WTC11 (cell line): ENCODE measurements at regions not wholly inside any gene's neighbourhood (a gene's known extent, or its start where the extent isn't known, plus 50 kb on each side); places are given as distances from the start of the nearest gene placed in this dataset.

ENCODE experiments used
- ATAC-seq: fragments of 200-7000 bp; cut with Tn5 transposase; 2 replicates; pipeline ENCODE4 v1.10.0; 2021; ENCODE audit warnings: mild to moderate bottlenecking, moderate library complexity
- CTCF ChIA-PET: fragments of 300-600 bp; sonication (Branson Sonifier 250); formaldehyde crosslinking; loops from one replicate; lab custom pipeline; 2021; ENCODE audit warnings: antibody characterized with exemption; lab: Charles Lee
- POLR2A ChIA-PET: fragments of 350-600 bp; sonication (Branson Sonifier 250); formaldehyde crosslinking; loops from one replicate; lab custom pipeline; 2021; ENCODE audit warnings: antibody characterized with exemption; lab: Charles Lee
- DNase-seq: peaks from one replicate; pipeline ENCODE4 v3.0.0; 2021; ENCODE audit warnings: low spot score
- H3K27ac Mint-ChIP-seq: 2 replicates; pipeline ENCODE4 v1.8.0; 2021; ENCODE audit warnings: mixed read lengths
- H3K27me3 Mint-ChIP-seq: 2 replicates; pipeline ENCODE4 v1.8.0; 2021; ENCODE audit warnings: low read depth, mild to moderate bottlenecking, moderate library complexity, mixed read lengths
- H3K36me3 Mint-ChIP-seq: 2 replicates; pipeline ENCODE4 v1.8.0; 2021; ENCODE audit warnings: mixed read lengths
- H3K4me1 Mint-ChIP-seq: 2 replicates; pipeline ENCODE4 v1.8.0; 2022; ENCODE audit warnings: mixed read lengths
- H3K4me3 Mint-ChIP-seq: 2 replicates; pipeline ENCODE4 v1.8.0; 2021; ENCODE audit warnings: mild to moderate bottlenecking, moderate library complexity, mixed read lengths
- H3K9me3 Mint-ChIP-seq: 2 replicates; pipeline ENCODE4 v1.8.0; 2021; ENCODE audit warnings: mixed read lengths
- ELF4 ChIP-seq: sonication (generic); formaldehyde crosslinking; IDR thresholded peaks from 2 replicates; pipeline ENCODE4 v1.8.1; 2022; ENCODE audit warnings: low read depth, mild to moderate bottlenecking, moderate library complexity, missing genetic modification reagents
- ETV6 ChIP-seq: sonication (generic); formaldehyde crosslinking; IDR thresholded peaks from 2 replicates; pipeline ENCODE4 v1.8.1; 2022; ENCODE audit warnings: mild to moderate bottlenecking, missing genetic modification reagents
- FOXP1 ChIP-seq: sonication (generic); formaldehyde crosslinking; IDR thresholded peaks from 2 replicates; pipeline ENCODE4 v1.8.0; 2022; ENCODE audit warnings: missing genetic modification reagents, mild to moderate bottlenecking, moderate library complexity, borderline replicate concordance
- NR1H2 ChIP-seq: sonication (generic); formaldehyde crosslinking; IDR thresholded peaks from 2 replicates; pipeline ENCODE4 v1.9.0; 2021; ENCODE audit warnings: mild to moderate bottlenecking, moderate library complexity, missing genetic modification reagents
- NR3C1 ChIP-seq: sonication (generic); formaldehyde crosslinking; conservative IDR thresholded peaks from 2 replicates; pipeline ENCODE4 v1.8.1; 2023; ENCODE audit warnings: low read depth, mild to moderate bottlenecking, missing genetic modification reagents
- SMAD3 ChIP-seq: sonication (generic); formaldehyde crosslinking; IDR thresholded peaks from 2 replicates; pipeline ENCODE4 v1.8.0; 2022; ENCODE audit warnings: missing genetic modification reagents, mild to moderate bottlenecking, borderline replicate concordance
- SMAD4 ChIP-seq: sonication (generic); formaldehyde crosslinking; IDR thresholded peaks from 2 replicates; pipeline ENCODE4 v1.8.0; 2022; ENCODE audit warnings: mild to moderate bottlenecking, missing genetic modification reagents
- SOX15 ChIP-seq: fragments of 250-450 bp; sonication (Bioruptor Pico); IDR thresholded peaks from 2 replicates; pipeline ENCODE4 v1.9.0; 2021; ENCODE audit warnings: mild to moderate bottlenecking
- SP1 ChIP-seq: sonication (generic); formaldehyde crosslinking; conservative IDR thresholded peaks from 2 replicates; pipeline ENCODE4 v1.8.1; 2022; ENCODE audit warnings: missing genetic modification reagents
- TCF7 ChIP-seq: sonication (generic); formaldehyde crosslinking; IDR thresholded peaks from 2 replicates; pipeline ENCODE4 v1.8.0; 2022; ENCODE audit warnings: mild to moderate bottlenecking, low read depth, missing genetic modification reagents, moderate library complexity
- ZNF219 ChIP-seq: sonication (generic); formaldehyde crosslinking; IDR thresholded peaks from 2 replicates; pipeline ENCODE4 v1.8.0; 2023; ENCODE audit warnings: missing genetic modification reagents, mild to moderate bottlenecking, borderline replicate concordance
- TF ChIP-seq, protein P1 (sequence below): sonication (generic); formaldehyde crosslinking; IDR thresholded peaks from 2 replicates; pipeline ENCODE4 v1.8.0; 2022; ENCODE audit warnings: missing genetic modification reagents
- TF ChIP-seq, protein P2 (sequence below): sonication (generic); formaldehyde crosslinking; IDR thresholded peaks from 2 replicates; pipeline ENCODE4 v1.8.1; 2023; ENCODE audit warnings: mild to moderate bottlenecking, missing genetic modification reagents
- TF ChIP-seq, protein P3 (sequence below): fragments of 250-450 bp; sonication (Bioruptor Pico); IDR thresholded peaks from 2 replicates; pipeline ENCODE4 v2.1.2; 2022; ENCODE audit warnings: mild to moderate bottlenecking, moderate library complexity
- TF ChIP-seq, protein P4 (sequence below): sonication (generic); formaldehyde crosslinking; IDR thresholded peaks from 2 replicates; pipeline ENCODE4 v1.8.1; 2022; ENCODE audit warnings: low read depth, missing genetic modification reagents, borderline replicate concordance
- TF ChIP-seq, protein P5 (sequence below): sonication (generic); formaldehyde crosslinking; IDR thresholded peaks from 2 replicates; pipeline ENCODE4 v1.8.1; 2022; ENCODE audit warnings: mild to moderate bottlenecking, missing genetic modification reagents, moderate library complexity, borderline replicate concordance
- TF ChIP-seq, protein P6 (sequence below): sonication (generic); formaldehyde crosslinking; IDR thresholded peaks from 2 replicates; pipeline ENCODE4 v1.8.0; 2023; ENCODE audit warnings: missing genetic modification reagents, mild to moderate bottlenecking, borderline replicate concordance
- TF ChIP-seq, protein P7 (sequence below): sonication (generic); formaldehyde crosslinking; IDR thresholded peaks from 2 replicates; pipeline ENCODE4 v1.8.1; 2022; ENCODE audit warnings: low read depth, mild to moderate bottlenecking, moderate library complexity, missing genetic modification reagents, borderline replicate concordance

DNA sequence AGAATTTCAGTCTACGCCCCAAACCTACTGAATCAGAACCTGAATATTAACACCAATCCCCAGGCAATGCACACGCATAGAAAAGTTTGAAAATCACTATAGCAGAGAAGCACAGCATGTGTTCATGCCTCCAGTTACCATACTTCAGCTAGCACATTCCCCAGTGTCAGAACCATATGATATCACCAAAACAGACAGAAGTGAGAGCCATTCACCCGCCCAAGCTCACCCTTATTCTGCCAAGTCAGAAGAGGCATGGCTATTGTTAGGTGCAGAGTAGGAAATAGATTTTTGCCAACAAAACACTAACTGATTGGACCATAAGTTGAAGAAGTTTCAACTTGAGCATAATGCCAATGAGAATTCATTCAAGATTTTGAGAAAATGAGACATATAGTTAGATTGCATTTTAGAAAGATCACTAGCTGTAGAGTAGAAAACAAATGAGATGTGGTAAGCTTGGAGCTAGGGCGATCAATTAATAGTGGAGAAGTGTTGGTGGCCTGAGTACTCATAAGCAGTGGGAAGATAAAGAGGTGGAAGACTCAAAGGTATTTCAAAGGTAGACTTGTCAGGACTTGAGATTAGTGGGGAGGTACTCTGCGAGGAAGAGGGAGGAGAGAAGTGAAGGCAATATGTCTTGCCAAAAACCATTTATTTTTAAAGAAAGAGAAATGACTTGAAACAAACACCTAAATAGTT lies 492.4 kb downstream of the SUCLA2 start (continued):
- TF ChIP-seq, protein P1, sequence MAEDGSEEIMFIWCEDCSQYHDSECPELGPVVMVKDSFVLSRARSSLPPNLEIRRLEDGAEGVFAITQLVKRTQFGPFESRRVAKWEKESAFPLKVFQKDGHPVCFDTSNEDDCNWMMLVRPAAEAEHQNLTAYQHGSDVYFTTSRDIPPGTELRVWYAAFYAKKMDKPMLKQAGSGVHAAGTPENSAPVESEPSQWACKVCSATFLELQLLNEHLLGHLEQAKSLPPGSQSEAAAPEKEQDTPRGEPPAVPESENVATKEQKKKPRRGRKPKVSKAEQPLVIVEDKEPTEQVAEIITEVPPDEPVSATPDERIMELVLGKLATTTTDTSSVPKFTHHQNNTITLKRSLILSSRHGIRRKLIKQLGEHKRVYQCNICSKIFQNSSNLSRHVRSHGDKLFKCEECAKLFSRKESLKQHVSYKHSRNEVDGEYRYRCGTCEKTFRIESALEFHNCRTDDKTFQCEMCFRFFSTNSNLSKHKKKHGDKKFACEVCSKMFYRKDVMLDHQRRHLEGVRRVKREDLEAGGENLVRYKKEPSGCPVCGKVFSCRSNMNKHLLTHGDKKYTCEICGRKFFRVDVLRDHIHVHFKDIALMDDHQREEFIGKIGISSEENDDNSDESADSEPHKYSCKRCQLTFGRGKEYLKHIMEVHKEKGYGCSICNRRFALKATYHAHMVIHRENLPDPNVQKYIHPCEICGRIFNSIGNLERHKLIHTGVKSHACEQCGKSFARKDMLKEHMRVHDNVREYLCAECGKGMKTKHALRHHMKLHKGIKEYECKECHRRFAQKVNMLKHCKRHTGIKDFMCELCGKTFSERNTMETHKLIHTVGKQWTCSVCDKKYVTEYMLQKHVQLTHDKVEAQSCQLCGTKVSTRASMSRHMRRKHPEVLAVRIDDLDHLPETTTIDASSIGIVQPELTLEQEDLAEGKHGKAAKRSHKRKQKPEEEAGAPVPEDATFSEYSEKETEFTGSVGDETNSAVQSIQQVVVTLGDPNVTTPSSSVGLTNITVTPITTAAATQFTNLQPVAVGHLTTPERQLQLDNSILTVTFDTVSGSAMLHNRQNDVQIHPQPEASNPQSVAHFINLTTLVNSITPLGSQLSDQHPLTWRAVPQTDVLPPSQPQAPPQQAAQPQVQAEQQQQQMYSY (CRISPR knock-in tag): no peak
- TF ChIP-seq NR3C1 (CRISPR knock-in tag): no peak
- TF ChIP-seq, protein P2, sequence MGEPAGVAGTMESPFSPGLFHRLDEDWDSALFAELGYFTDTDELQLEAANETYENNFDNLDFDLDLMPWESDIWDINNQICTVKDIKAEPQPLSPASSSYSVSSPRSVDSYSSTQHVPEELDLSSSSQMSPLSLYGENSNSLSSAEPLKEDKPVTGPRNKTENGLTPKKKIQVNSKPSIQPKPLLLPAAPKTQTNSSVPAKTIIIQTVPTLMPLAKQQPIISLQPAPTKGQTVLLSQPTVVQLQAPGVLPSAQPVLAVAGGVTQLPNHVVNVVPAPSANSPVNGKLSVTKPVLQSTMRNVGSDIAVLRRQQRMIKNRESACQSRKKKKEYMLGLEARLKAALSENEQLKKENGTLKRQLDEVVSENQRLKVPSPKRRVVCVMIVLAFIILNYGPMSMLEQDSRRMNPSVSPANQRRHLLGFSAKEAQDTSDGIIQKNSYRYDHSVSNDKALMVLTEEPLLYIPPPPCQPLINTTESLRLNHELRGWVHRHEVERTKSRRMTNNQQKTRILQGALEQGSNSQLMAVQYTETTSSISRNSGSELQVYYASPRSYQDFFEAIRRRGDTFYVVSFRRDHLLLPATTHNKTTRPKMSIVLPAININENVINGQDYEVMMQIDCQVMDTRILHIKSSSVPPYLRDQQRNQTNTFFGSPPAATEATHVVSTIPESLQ (CRISPR knock-in tag): no peak
- TF ChIP-seq, protein P3, sequence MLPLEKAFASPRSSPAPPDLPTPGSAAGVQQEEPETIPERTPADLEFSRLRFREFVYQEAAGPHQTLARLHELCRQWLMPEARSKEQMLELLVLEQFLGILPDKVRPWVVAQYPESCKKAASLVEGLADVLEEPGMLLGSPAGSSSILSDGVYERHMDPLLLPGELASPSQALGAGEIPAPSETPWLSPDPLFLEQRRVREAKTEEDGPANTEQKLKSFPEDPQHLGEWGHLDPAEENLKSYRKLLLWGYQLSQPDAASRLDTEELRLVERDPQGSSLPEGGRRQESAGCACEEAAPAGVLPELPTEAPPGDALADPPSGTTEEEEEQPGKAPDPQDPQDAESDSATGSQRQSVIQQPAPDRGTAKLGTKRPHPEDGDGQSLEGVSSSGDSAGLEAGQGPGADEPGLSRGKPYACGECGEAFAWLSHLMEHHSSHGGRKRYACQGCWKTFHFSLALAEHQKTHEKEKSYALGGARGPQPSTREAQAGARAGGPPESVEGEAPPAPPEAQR (CRISPR knock-in tag): no peak

DNA sequence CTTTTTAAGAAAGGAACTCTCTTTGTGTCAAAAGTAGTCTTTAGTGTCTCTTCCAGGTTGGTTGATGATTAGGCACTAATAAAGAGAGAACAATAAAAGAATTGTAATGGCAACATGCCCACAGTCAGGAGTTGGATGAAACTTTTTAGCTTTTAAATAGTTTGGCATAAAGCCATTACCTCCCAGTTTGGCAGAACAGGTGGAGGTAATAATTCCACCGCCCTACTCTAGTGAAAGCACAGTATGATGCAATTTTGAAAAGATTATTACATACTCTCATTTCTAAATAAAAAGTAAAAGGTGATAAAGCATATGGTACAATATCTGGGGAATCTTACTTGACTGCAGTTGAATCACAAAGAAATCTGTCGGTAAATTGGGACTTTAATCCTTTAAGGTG lies 497.6 kb downstream of the SUCLA2 start:
- CTCF ChIA-PET: no interaction called here
- Mint-ChIP-seq H3K36me3 (no peaks in the 10 kb centered on the region), H3K4me1 (peaks cover 4% of the 10 kb centered on the region; the same call in 1 of the 2 replicates), H3K27ac (no peak overlapping the region), H3K9me3 (no peaks in the 10 kb centered on the region), H3K27me3 (no peaks in the 10 kb centered on the region), H3K4me3 (no peak overlapping the region)
- POLR2A ChIA-PET: no interaction called here
- DNase-seq: no peak
- no peak for ATAC-seq
- TF ChIP-seq TCF7: no peak
- TF ChIP-seq, protein P4, sequence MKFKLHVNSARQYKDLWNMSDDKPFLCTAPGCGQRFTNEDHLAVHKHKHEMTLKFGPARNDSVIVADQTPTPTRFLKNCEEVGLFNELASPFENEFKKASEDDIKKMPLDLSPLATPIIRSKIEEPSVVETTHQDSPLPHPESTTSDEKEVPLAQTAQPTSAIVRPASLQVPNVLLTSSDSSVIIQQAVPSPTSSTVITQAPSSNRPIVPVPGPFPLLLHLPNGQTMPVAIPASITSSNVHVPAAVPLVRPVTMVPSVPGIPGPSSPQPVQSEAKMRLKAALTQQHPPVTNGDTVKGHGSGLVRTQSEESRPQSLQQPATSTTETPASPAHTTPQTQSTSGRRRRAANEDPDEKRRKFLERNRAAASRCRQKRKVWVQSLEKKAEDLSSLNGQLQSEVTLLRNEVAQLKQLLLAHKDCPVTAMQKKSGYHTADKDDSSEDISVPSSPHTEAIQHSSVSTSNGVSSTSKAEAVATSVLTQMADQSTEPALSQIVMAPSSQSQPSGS: no peak
- TF ChIP-seq, protein P5, sequence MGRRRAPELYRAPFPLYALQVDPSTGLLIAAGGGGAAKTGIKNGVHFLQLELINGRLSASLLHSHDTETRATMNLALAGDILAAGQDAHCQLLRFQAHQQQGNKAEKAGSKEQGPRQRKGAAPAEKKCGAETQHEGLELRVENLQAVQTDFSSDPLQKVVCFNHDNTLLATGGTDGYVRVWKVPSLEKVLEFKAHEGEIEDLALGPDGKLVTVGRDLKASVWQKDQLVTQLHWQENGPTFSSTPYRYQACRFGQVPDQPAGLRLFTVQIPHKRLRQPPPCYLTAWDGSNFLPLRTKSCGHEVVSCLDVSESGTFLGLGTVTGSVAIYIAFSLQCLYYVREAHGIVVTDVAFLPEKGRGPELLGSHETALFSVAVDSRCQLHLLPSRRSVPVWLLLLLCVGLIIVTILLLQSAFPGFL (CRISPR knock-in tag): no peak
- TF ChIP-seq ETV6 (CRISPR knock-in tag): no peak
- TF ChIP-seq, protein P6, sequence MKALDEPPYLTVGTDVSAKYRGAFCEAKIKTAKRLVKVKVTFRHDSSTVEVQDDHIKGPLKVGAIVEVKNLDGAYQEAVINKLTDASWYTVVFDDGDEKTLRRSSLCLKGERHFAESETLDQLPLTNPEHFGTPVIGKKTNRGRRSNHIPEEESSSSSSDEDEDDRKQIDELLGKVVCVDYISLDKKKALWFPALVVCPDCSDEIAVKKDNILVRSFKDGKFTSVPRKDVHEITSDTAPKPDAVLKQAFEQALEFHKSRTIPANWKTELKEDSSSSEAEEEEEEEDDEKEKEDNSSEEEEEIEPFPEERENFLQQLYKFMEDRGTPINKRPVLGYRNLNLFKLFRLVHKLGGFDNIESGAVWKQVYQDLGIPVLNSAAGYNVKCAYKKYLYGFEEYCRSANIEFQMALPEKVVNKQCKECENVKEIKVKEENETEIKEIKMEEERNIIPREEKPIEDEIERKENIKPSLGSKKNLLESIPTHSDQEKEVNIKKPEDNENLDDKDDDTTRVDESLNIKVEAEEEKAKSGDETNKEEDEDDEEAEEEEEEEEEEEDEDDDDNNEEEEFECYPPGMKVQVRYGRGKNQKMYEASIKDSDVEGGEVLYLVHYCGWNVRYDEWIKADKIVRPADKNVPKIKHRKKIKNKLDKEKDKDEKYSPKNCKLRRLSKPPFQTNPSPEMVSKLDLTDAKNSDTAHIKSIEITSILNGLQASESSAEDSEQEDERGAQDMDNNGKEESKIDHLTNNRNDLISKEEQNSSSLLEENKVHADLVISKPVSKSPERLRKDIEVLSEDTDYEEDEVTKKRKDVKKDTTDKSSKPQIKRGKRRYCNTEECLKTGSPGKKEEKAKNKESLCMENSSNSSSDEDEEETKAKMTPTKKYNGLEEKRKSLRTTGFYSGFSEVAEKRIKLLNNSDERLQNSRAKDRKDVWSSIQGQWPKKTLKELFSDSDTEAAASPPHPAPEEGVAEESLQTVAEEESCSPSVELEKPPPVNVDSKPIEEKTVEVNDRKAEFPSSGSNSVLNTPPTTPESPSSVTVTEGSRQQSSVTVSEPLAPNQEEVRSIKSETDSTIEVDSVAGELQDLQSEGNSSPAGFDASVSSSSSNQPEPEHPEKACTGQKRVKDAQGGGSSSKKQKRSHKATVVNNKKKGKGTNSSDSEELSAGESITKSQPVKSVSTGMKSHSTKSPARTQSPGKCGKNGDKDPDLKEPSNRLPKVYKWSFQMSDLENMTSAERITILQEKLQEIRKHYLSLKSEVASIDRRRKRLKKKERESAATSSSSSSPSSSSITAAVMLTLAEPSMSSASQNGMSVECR (CRISPR knock-in tag): no peak
- TF ChIP-seq NR1H2 (CRISPR knock-in tag): no peak
- no peak for TF ChIP-seq ZNF219 (CRISPR knock-in tag)
- TF ChIP-seq, protein P7, sequence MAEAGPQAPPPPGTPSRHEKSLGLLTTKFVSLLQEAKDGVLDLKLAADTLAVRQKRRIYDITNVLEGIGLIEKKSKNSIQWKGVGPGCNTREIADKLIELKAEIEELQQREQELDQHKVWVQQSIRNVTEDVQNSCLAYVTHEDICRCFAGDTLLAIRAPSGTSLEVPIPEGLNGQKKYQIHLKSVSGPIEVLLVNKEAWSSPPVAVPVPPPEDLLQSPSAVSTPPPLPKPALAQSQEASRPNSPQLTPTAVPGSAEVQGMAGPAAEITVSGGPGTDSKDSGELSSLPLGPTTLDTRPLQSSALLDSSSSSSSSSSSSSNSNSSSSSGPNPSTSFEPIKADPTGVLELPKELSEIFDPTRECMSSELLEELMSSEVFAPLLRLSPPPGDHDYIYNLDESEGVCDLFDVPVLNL (CRISPR knock-in tag): no peak
- TF ChIP-seq SOX15 (CRISPR knock-in tag): no peak
- TF ChIP-seq FOXP1 (CRISPR knock-in tag): no peak
- no peak for TF ChIP-seq SMAD4
- no peak for TF ChIP-seq SMAD3 (CRISPR knock-in tag)
- TF ChIP-seq SP1 (CRISPR knock-in tag): no peak
- TF ChIP-seq ELF4 (CRISPR knock-in tag): no peak
